ENCODE measurements at regions not wholly inside any gene's neighbourhood (a gene's known extent, or its start where the extent isn't known, plus 50 kb on each side); places are given as distances from the start of the nearest gene placed in this dataset.

GRCh38 chr18:56000041-56000440, 412.0 kb upstream of the TCF4 start:
- TF ChIP-seq CTCF (IDR thresholded peaks at IDR 0.05) (no peak), POLR2A (IDR thresholded peaks at IDR 0.05) (no peak)
